Kidney (tissue), 13 donors: ENCODE measurements at regions not wholly inside any gene's neighbourhood (a gene's known extent, or its start where the extent isn't known, plus 50 kb on each side); places are given as distances from the start of the nearest gene placed in this dataset.

ENCODE experiments used
- DNase-seq, 5 donors: peaks; one replicate each; pipeline ENCODE4 v3.0.0-alpha.2; 2013 to 2020
- FAIRE-seq: peaks from 2 replicates; lab custom pipeline; 2012; peaks lifted over from hg19 to GRCh38; lab: Jason Lieb, UNC
- H3K27ac ChIP-seq, 2 donors: one replicate each; pipeline ENCODE4 v1.7.0; 2013; ENCODE audit warnings: low read depth in 2 of 2, low read length in 2 of 2, inconsistent platforms in 1 of 2
- H3K27me3 ChIP-seq: one replicate; pipeline ENCODE4 v1.7.1; 2013; ENCODE audit warnings: low read length, inconsistent platforms; ENCODE audit not compliant: control insufficient read depth, insufficient read depth
- H3K36me3 ChIP-seq, 3 donors: one replicate each; pipeline versions ENCODE4 v1.7.0 to v1.7.1; 2013; ENCODE audit warnings: low read length in 3 of 3, control low read depth in 1 of 3, inconsistent platforms in 1 of 3; ENCODE audit not compliant: insufficient read depth in 3 of 3, control insufficient read depth in 2 of 3
- H3K4me1 ChIP-seq, 3 donors: one replicate each; pipeline versions ENCODE4 v1.7.0 to v1.7.1; 2013; ENCODE audit warnings: low read length in 3 of 3, inconsistent platforms in 1 of 3, low read depth in 1 of 3; ENCODE audit not compliant: control insufficient read depth in 2 of 3, insufficient read depth in 2 of 3
- H3K4me3 ChIP-seq, 3 donors: one replicate each; pipeline versions ENCODE4 v1.7.0 to v1.8.1; 2013; ENCODE audit warnings: low read length in 3 of 3, control low read depth in 1 of 3, inconsistent platforms in 1 of 3
- H3K9ac ChIP-seq, 3 donors: one replicate each; pipeline versions ENCODE4 v1.7.0 to v1.7.1; 2013; ENCODE audit warnings: low read length in 3 of 3, control low read depth in 1 of 3, inconsistent platforms in 1 of 3
- H3K9me3 ChIP-seq, 3 donors: one replicate each; pipeline versions ENCODE4 v1.7.0 to v1.7.1; 2013; ENCODE audit warnings: low read length in 3 of 3, control low read depth in 1 of 3, inconsistent platforms in 1 of 3; ENCODE audit not compliant: control insufficient read depth in 2 of 3, insufficient read depth in 1 of 3
- intact Hi-C: fragments of 100-400 bp; cut with DNase I; formaldehyde crosslinking; loops from one replicate; pipeline ENCODE4 v1.11.1; 2022
- TF ChIP-seq, protein P1 (sequence below): IDR thresholded peaks from 3 replicates; pipeline ENCODE4 v1.5.1; 2012; ENCODE audit warnings: mild to moderate bottlenecking, moderate library complexity, borderline replicate concordance; ENCODE audit not compliant: insufficient read depth; ENCODE audit errors: extremely low read depth
- donor health status: control.
- donor health status: control.
- donor health status: control.
- donor health status: control.
- donor health status: control.
- donor health status: DM: yes; HTN: yes; CAD: no.
- donor health status: Normal renal cell carcinoma (clear cell type).

DNA sequence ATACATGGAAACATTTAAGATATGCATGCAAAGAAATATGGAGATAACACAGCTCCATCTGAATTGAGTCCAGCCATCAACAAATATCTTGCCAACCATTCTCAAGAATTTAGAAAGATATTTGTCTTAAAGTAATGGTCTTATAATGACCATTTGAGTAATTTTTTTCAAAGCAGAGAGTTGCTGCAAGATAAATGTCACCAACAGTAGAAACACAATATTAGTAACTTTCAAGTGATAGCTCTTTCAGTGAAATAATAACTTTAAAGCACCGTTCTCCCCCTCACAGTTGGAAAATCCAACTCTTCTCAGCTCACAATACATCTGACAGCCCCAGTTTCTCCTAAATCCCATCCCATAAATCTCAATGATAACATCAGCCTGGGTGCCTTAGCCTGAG is 481.0 kb upstream of the ADAMTS5 start:
- no peak overlapping the region for H3K27ac ChIP-seq
- FAIRE-seq, result no peak

GRCh38 chr21:27429710-27430341 is 462.9 kb upstream of the ADAMTS5 start:
- no peak overlapping the region for H3K4me3 ChIP-seq
- peak overlapping the region in 1 of 2 donors; percentile 36 for H3K27ac ChIP-seq
- H3K27me3 ChIP-seq, result no peaks in the 10 kb centered on the region
- no peak overlapping the region for H3K9ac ChIP-seq
- DNase-seq (peak in 1 of 5 donors; percentile 36), FAIRE-seq (no peak)
- H3K36me3 ChIP-seq, result no peaks in the 10 kb centered on the region
- intact Hi-C loops, result no loop called here
- H3K9me3 ChIP-seq, result no peaks in the 10 kb centered on the region
- TF ChIP-seq, protein P1, sequence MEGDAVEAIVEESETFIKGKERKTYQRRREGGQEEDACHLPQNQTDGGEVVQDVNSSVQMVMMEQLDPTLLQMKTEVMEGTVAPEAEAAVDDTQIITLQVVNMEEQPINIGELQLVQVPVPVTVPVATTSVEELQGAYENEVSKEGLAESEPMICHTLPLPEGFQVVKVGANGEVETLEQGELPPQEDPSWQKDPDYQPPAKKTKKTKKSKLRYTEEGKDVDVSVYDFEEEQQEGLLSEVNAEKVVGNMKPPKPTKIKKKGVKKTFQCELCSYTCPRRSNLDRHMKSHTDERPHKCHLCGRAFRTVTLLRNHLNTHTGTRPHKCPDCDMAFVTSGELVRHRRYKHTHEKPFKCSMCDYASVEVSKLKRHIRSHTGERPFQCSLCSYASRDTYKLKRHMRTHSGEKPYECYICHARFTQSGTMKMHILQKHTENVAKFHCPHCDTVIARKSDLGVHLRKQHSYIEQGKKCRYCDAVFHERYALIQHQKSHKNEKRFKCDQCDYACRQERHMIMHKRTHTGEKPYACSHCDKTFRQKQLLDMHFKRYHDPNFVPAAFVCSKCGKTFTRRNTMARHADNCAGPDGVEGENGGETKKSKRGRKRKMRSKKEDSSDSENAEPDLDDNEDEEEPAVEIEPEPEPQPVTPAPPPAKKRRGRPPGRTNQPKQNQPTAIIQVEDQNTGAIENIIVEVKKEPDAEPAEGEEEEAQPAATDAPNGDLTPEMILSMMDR, result no peak
- H3K4me1 ChIP-seq, result no peaks in the 10 kb centered on the region

More for the DNA sequence above, 481.0 kb upstream of the ADAMTS5 start:
- no peaks in the 10 kb centered on the region for H3K27me3 ChIP-seq
- intact Hi-C loops, result no loop called here
- no peak overlapping the region for H3K9ac ChIP-seq
- no peaks in the 10 kb centered on the region for H3K9me3 ChIP-seq
- H3K36me3 ChIP-seq, result no peaks in the 10 kb centered on the region
- TF ChIP-seq, protein P1, result no peak
- DNase-seq, result no peak
- H3K4me1 ChIP-seq, result peaks cover 0 to 2% (median 0%) of the 10 kb centered on the region in 3 donors
- H3K4me3 ChIP-seq, result no peak overlapping the region

DNA sequence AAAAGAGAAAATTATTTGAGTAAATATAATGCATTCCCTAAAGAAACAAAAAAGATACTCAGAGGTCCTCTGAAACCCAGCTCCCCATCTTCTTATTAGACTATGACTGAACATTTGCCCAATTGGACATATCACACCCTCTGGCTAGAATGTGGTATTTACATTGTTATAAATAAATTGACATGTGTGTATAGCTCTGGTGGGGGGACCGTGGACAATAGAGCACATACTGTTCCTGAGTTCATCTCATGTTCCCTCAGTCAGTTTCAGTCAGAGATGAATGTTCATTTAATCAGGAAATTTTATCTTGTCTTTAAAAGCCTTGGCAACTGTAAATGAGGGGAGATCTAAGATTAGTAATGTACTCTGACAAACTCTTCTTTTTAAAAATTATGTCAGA is 459.3 kb upstream of the ADAMTS5 start:
- no peaks in the 10 kb centered on the region for H3K27me3 ChIP-seq
- intact Hi-C loops, result no loop called here
- H3K4me3 ChIP-seq, result no peak overlapping the region
- H3K9ac ChIP-seq, result no peak overlapping the region
- TF ChIP-seq, protein P1, result no peak
- H3K9me3 ChIP-seq, result no peaks in the 10 kb centered on the region
- FAIRE-seq (no peak), DNase-seq (no peak)
- H3K36me3 ChIP-seq, result no peaks in the 10 kb centered on the region
- no peak overlapping the region for H3K27ac ChIP-seq
- peaks cover 0 to 2% (median 0%) of the 10 kb centered on the region in 3 donors for H3K4me1 ChIP-seq
